ENCODE measurements at regions not wholly inside any gene's neighbourhood (a gene's known extent, or its start where the extent isn't known, plus 50 kb on each side); places are given as distances from the start of the nearest gene placed in this dataset.

- Histone ChIP-seq H2AFZ (ENCODE audit: low read length) (no peak overlapping the region), H3K9ac (ENCODE audit: insufficient read depth, low read depth, low read length) (no peak overlapping the region), H3K4me3 (replicated peaks in 1 of 3; ENCODE audit: insufficient read depth in 1 of 3, low read depth in 2 of 3, low read length in 3 of 3) (no peak overlapping the region), H3K36me3 (replicated peaks in 1 of 2; ENCODE audit: control insufficient read depth in 1 of 2, insufficient read depth in 2 of 2, low read length in 2 of 2) (no peaks in the 10 kb centered on the region), H3K4me1 (ENCODE audit: insufficient read depth, low read length) (no peaks in the 10 kb centered on the region), H3K27me3 (ENCODE audit: control insufficient read depth in 1 of 2, insufficient read depth in 2 of 2, low read length in 2 of 2) (peaks cover 23 to 89% of the 10 kb centered on the region in 2 experiments), H3K79me2 (ENCODE audit: insufficient read depth, low read length) (no peaks in the 10 kb centered on the region), H3K4me2 (ENCODE audit: low read depth, low read length) (no peak overlapping the region), H3K27ac (ENCODE audit: extremely low read length, insufficient read depth, low read length) (no peak overlapping the region), H3K9me3 (ENCODE audit: low read length) (no peaks in the 10 kb centered on the region), H4K20me1 (ENCODE audit: insufficient read depth, low read length) (no peaks in the 10 kb centered on the region; the same call in 1 of the 2 replicates)
- in situ Hi-C loops (cut with HindIII; ENCODE audit: extremely low pct_ligation_motif_present, low pct_unique_long_range_greater_than_20kb), result no loop called here
- BruUV-seq (replicated peaks), result no TSS peak
- ChIA-PET CTCF (ENCODE audit: low intra/inter-chr PET ratio, low total read pairs) (no interaction called here), POLR2A (no interaction called here)
- DNase-seq (ENCODE audit: low spot score) (no peak), ATAC-seq (no peak), FAIRE-seq (no peak)
- intact Hi-C loops (cut with micrococcal nuclease; ENCODE audit: unreplicated experiment), result no loop called here
- TF ChIP-seq TCF12 (IDR thresholded peaks at IDR 0.05), result no peak
- TF ChIP-seq TCF12 (CRISPR knock-in tag; IDR thresholded peaks at IDR 0.05), result no peak
- 11% methylated on average over 5 of the region's 6 CpGs for WGBS (ENCODE audit: low lambda C conversion rate)
These were observed 157.4 kb downstream of the RBFOX3 start for GRCh38 chr17:79453481-79453880.

DNA sequence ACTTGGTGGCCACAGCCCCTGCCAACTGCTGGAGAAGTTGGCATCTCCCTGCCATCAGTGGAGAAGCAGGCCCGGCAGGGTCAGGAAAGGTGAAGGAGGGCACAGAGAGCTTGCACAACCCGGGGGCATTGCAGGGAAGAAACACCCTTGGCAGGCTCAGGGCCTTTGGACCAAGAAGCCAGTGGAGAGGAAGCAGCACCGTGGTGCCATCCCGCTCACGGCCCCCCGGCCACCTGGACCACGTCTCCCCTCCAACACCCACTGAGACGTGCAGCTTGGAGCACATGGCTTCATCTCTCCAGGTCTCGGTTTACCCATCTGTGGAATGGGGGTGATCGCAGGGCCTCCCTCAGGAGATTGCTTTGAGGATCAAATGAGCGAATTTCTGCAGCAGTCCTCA, 158.1 kb downstream of the RBFOX3 start:
- no peak overlapping the region for H3K27ac ChIP-seq (ENCODE audit: extremely low read length, insufficient read depth, low read length)
- intact Hi-C loops (cut with micrococcal nuclease; ENCODE audit: unreplicated experiment), result no loop called here
- no peaks in the 10 kb centered on the region; the same call in 1 of the 2 replicates for H4K20me1 ChIP-seq (ENCODE audit: insufficient read depth, low read length)
- ChIA-PET CTCF (ENCODE audit: low intra/inter-chr PET ratio, low total read pairs) (no interaction called here), POLR2A (no interaction called here)
- H2AFZ ChIP-seq (ENCODE audit: low read length), result no peak overlapping the region
- peaks cover 19 to 88% of the 10 kb centered on the region in 2 experiments for H3K27me3 ChIP-seq (ENCODE audit: control insufficient read depth in 1 of 2, insufficient read depth in 2 of 2, low read length in 2 of 2)
- no peaks in the 10 kb centered on the region for H3K4me1 ChIP-seq (ENCODE audit: insufficient read depth, low read length)
- FAIRE-seq (no peak), ATAC-seq (no peak), DNase-seq (ENCODE audit: low spot score) (no peak)
- TF ChIP-seq ZNF629 (CRISPR knock-in tag; conservative IDR thresholded peaks at IDR 0.05), result peak; percentile 77
- TF ChIP-seq, protein P1, sequence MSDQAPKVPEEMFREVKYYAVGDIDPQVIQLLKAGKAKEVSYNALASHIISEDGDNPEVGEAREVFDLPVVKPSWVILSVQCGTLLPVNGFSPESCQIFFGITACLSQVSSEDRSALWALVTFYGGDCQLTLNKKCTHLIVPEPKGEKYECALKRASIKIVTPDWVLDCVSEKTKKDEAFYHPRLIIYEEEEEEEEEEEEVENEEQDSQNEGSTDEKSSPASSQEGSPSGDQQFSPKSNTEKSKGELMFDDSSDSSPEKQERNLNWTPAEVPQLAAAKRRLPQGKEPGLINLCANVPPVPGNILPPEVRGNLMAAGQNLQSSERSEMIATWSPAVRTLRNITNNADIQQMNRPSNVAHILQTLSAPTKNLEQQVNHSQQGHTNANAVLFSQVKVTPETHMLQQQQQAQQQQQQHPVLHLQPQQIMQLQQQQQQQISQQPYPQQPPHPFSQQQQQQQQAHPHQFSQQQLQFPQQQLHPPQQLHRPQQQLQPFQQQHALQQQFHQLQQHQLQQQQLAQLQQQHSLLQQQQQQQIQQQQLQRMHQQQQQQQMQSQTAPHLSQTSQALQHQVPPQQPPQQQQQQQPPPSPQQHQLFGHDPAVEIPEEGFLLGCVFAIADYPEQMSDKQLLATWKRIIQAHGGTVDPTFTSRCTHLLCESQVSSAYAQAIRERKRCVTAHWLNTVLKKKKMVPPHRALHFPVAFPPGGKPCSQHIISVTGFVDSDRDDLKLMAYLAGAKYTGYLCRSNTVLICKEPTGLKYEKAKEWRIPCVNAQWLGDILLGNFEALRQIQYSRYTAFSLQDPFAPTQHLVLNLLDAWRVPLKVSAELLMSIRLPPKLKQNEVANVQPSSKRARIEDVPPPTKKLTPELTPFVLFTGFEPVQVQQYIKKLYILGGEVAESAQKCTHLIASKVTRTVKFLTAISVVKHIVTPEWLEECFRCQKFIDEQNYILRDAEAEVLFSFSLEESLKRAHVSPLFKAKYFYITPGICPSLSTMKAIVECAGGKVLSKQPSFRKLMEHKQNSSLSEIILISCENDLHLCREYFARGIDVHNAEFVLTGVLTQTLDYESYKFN (CRISPR knock-in tag; conservative IDR thresholded peaks at IDR 0.05), result no peak
- TF ChIP-seq CAMTA2 (CRISPR knock-in tag; IDR thresholded peaks at IDR 0.05; ENCODE audit: borderline replicate concordance), result no peak
- TF ChIP-seq TAF1 (CRISPR knock-in tag; IDR thresholded peaks at IDR 0.05), result no peak
- no peak for TF ChIP-seq ZNF703 (CRISPR knock-in tag; IDR thresholded peaks at IDR 0.05; ENCODE audit: borderline replicate concordance)
- no peak for TF ChIP-seq MTA1 (CRISPR knock-in tag; IDR thresholded peaks at IDR 0.05; ENCODE audit: borderline replicate concordance)
- no peak for TF ChIP-seq CCAR2 (optimal IDR thresholded peaks at IDR 0.05; ENCODE audit: low read depth, low read length)
- TF ChIP-seq CENPBD1 (CRISPR knock-in tag; IDR thresholded peaks at IDR 0.05; ENCODE audit: borderline replicate concordance, low read depth), result no peak
- no peaks in the 10 kb centered on the region for H3K36me3 ChIP-seq (replicated peaks in 1 of 2; ENCODE audit: control insufficient read depth in 1 of 2, insufficient read depth in 2 of 2, low read length in 2 of 2)
- H3K79me2 ChIP-seq (ENCODE audit: insufficient read depth, low read length), result no peaks in the 10 kb centered on the region
- no peak overlapping the region for H3K4me3 ChIP-seq (replicated peaks in 1 of 3; ENCODE audit: insufficient read depth in 1 of 3, low read depth in 2 of 3, low read length in 3 of 3)
- H3K9me3 ChIP-seq (ENCODE audit: low read length), result no peaks in the 10 kb centered on the region
- H3K9ac ChIP-seq (ENCODE audit: insufficient read depth, low read depth, low read length), result no peak overlapping the region
- 2% methylated on average over 9 of the region's 11 CpGs for WGBS (ENCODE audit: low lambda C conversion rate)
- no TSS peak for BruUV-seq (replicated peaks)
- H3K4me2 ChIP-seq (ENCODE audit: low read depth, low read length), result no peak overlapping the region
- in situ Hi-C loops (cut with HindIII; ENCODE audit: extremely low pct_ligation_motif_present, low pct_unique_long_range_greater_than_20kb), result no loop called here

Measured in HepG2 (cell line).